Cardiac fibroblast (primary cell): ENCODE measurements at regions not wholly inside any gene's neighbourhood (a gene's known extent, or its start where the extent isn't known, plus 50 kb on each side); places are given as distances from the start of the nearest gene placed in this dataset.
A peak's percentile ranks its signal among the peaks of the same experiment; 100 is the strongest.

ENCODE experiments used
- DNase-seq, 2 donors: peaks; one replicate each; pipeline versions ENCODE4 v3.0.0 to v3.0.0-alpha.2; 2010; ENCODE audit warnings: low read depth in 2 of 2
- H3K4me3 ChIP-seq, 2 donors: replicated peaks in 1 of 2; 1 replicate in 1 of 2; 2 replicates in 1 of 2; pipeline ENCODE4 v1.5.1; 2011; ENCODE audit warnings: low read depth in 2 of 2, low read length in 2 of 2, mild to moderate bottlenecking in 2 of 2, moderate library complexity in 1 of 2
- TF ChIP-seq, protein P1 (sequence below): IDR thresholded peaks from one replicate; pipeline ENCODE4 v1.5.1; 2011; ENCODE audit warnings: low read depth, mild to moderate bottlenecking, low read length, inconsistent platforms

DNA sequence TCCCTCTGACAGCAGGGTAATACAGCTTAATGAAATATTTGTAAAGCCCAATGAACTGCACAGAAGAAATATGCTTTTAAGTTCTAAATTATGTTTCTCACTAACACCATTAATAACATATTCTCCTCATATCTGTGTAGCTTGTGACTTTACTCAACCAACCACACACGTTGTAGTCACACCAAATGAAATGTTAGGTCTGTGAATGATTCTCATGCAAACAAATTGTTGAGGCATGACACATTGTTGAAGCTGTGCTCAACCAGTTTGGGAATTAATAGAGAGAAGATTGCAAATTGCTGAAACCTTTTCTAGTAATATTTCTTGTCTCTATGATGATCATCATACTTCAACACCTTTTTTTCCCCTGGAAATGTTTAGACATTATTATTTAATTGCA, 645.9 kb downstream of the PCDH7 start:
- DNase-seq = peak; percentile 20 to 32
- no peak overlapping the region for H3K4me3 ChIP-seq
- TF ChIP-seq, protein P1, sequence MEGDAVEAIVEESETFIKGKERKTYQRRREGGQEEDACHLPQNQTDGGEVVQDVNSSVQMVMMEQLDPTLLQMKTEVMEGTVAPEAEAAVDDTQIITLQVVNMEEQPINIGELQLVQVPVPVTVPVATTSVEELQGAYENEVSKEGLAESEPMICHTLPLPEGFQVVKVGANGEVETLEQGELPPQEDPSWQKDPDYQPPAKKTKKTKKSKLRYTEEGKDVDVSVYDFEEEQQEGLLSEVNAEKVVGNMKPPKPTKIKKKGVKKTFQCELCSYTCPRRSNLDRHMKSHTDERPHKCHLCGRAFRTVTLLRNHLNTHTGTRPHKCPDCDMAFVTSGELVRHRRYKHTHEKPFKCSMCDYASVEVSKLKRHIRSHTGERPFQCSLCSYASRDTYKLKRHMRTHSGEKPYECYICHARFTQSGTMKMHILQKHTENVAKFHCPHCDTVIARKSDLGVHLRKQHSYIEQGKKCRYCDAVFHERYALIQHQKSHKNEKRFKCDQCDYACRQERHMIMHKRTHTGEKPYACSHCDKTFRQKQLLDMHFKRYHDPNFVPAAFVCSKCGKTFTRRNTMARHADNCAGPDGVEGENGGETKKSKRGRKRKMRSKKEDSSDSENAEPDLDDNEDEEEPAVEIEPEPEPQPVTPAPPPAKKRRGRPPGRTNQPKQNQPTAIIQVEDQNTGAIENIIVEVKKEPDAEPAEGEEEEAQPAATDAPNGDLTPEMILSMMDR = no peak

DNA sequence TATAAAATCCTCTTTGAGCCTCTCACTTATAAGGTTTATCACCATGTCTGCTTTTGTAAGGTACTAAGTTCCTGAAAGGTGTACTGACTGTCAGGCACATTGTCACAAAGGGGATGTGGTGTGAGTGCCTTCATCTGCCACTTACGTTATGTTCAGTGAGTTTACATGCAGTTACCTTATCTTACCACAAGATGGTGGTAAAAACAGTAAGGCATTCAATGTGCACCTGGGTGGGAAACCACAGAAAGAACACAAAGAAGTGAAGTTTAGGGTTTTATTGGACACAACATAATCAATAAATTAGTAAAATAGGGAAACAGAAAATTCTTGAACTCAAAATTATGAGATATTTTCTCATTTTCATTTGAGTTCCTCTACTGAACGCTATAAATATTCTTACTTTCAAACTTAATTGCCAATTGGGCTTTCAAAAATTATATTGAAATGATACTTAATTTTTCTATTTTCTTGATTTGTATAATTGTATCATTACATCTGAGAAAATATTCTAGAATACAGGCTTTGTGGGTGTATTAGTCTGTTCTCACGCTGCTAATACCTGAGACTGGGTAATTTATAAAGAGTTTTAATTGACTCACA, 650.8 kb downstream of the PCDH7 start:
- no peak overlapping the region for H3K4me3 ChIP-seq
- peak; percentile 61 to 64 for DNase-seq
- TF ChIP-seq, protein P1 = peak; percentile 78

GRCh38 chr4:31374256-31374960, 654.2 kb downstream of the PCDH7 start:
- no peak for DNase-seq
- H3K4me3 ChIP-seq = no peak overlapping the region
- TF ChIP-seq, protein P1 = no peak

GRCh38 chr4:31375936-31376335, 655.8 kb downstream of the PCDH7 start:
- TF ChIP-seq, protein P1 = no peak
- peak in 1 of 2 donors; percentile 73 for DNase-seq
- no peak overlapping the region for H3K4me3 ChIP-seq

DNA sequence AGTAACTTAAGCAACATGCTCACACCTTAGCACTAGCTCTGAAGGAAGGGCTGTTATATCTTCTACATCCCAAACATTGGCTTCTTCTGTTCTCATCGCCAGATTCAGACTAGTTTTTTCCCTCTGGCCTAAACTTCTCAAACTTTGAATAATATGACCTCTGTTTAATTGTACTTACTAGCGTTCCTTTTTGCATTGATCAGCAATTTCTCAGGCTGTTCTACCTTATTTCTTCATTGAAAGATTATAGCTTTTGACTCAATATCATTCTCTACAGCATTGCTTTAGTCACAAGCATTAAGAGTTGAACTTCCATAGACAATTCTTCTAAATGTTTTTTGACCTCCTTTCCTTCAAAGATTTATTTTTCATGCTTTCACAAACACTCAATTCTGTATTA, 659.2 kb downstream of the PCDH7 start:
- no peak for DNase-seq
- TF ChIP-seq, protein P1 = no peak
- H3K4me3 ChIP-seq = no peak overlapping the region

GRCh38 chr4:31383767-31384166, 663.6 kb downstream of the PCDH7 start:
- no peak for DNase-seq
- no peak overlapping the region for H3K4me3 ChIP-seq
- TF ChIP-seq, protein P1 = no peak
